CD8-positive, alpha-beta memory T cell (primary cell): ENCODE measurements at regions not wholly inside any gene's neighbourhood (a gene's known extent, or its start where the extent isn't known, plus 50 kb on each side); places are given as distances from the start of the nearest gene placed in this dataset.
"Not testable (repeated sequence)": the region's sequence is repeated elsewhere in the genome, so short reads cannot be mapped to it uniquely, and the experiment has no call there.

Experiments used
- CTCF ChIA-PET: fragments of 350-600 bp; sonication (Branson Sonifier 250); formaldehyde crosslinking; loops from one replicate; lab custom pipeline; 2021; ENCODE audit warnings: antibody characterized with exemption; lab: Charles Lee
- POLR2A ChIA-PET: fragments of 350-600 bp; sonication (Branson Sonifier 250); formaldehyde crosslinking; loops from one replicate; lab custom pipeline; 2021; ENCODE audit warnings: antibody characterized with exemption; lab: Charles Lee
- DNase-seq, 5 donors: peaks; one replicate each; pipeline versions ENCODE4 v3.0.0 to v3.0.0-alpha.2; 2020 to 2022; ENCODE audit warnings: mixed read lengths in 1 of 5
- H3K27ac ChIP-seq: one replicate; pipeline ENCODE4 v1.7.0; 2013; ENCODE audit warnings: low read depth, mild to moderate bottlenecking, low read length, moderate library complexity
- H3K27me3 ChIP-seq: 2 replicates; pipeline ENCODE4 v1.7.0; 2013; ENCODE audit warnings: low read length, mild to moderate bottlenecking; ENCODE audit not compliant: insufficient read depth, poor library complexity, severe bottlenecking
- H3K36me3 ChIP-seq: 2 replicates; pipeline ENCODE4 v1.7.0; 2013; ENCODE audit warnings: mild to moderate bottlenecking, low read length, moderate library complexity; ENCODE audit not compliant: insufficient read depth
- H3K4me1 ChIP-seq: 2 replicates; pipeline ENCODE4 v1.7.0; 2013; ENCODE audit warnings: mild to moderate bottlenecking, low read length, moderate library complexity; ENCODE audit not compliant: insufficient read depth
- H3K4me3 ChIP-seq: 2 replicates; pipeline ENCODE4 v1.7.0; 2013; ENCODE audit warnings: mild to moderate bottlenecking, low read length
- H3K9me3 ChIP-seq: 2 replicates; pipeline ENCODE4 v1.7.0; 2013; ENCODE audit warnings: mild to moderate bottlenecking, low read length
- H3K27ac Mint-ChIP-seq, 8 donors: one replicate each; pipeline ENCODE4 v1.8.0; 2020 to 2021; ENCODE audit warnings: mixed read lengths in 8 of 8, mild to moderate bottlenecking in 6 of 8, inconsistent platforms in 3 of 8, moderate library complexity in 3 of 8
- H3K27me3 Mint-ChIP-seq, 2 donors: one replicate each; pipeline ENCODE4 v1.8.0; 2020 to 2021; ENCODE audit warnings: mixed read lengths in 2 of 2, mild to moderate bottlenecking in 1 of 2, moderate library complexity in 1 of 2
- H3K36me3 Mint-ChIP-seq, 3 donors: one replicate each; pipeline ENCODE4 v1.8.0; 2020 to 2021; ENCODE audit warnings: mixed read lengths in 3 of 3, inconsistent platforms in 1 of 3, mild to moderate bottlenecking in 1 of 3
- H3K4me1 Mint-ChIP-seq, 3 donors: one replicate each; pipeline ENCODE4 v1.8.0; 2020 to 2021; ENCODE audit warnings: mixed read lengths in 3 of 3, inconsistent platforms in 1 of 3, mild to moderate bottlenecking in 1 of 3
- H3K4me3 Mint-ChIP-seq, 7 donors: one replicate each; pipeline ENCODE4 v1.8.0; 2020 to 2021; ENCODE audit warnings: mixed read lengths in 7 of 7, mild to moderate bottlenecking in 6 of 7, moderate library complexity in 4 of 7, inconsistent platforms in 2 of 7
- H3K9me3 Mint-ChIP-seq, 5 donors: one replicate each; pipeline ENCODE4 v1.8.0; 2020 to 2022; ENCODE audit warnings: mixed read lengths in 5 of 5, mild to moderate bottlenecking in 3 of 5, moderate library complexity in 2 of 5, inconsistent platforms in 1 of 5

GRCh38 chr13:64488731-64489130 lies 2741.4 kb downstream of the PCDH9 start:
- no peaks in the 10 kb centered on the region for H3K4me1 ChIP-seq
- Mint-ChIP-seq H3K9me3 (peaks cover 0 to 24% (median 5%) of the 10 kb centered on the region in 5 donors), H3K27me3 (peaks cover 0 to 1% of the 10 kb centered on the region in 2 donors), H3K4me1 (no peaks in the 10 kb centered on the region), H3K27ac (no peak overlapping the region), H3K36me3 (no peaks in the 10 kb centered on the region), H3K4me3 (no peak overlapping the region)
- DNase-seq: no peak
- POLR2A ChIA-PET: no interaction called here
- no peak overlapping the region for H3K27ac ChIP-seq
- H3K36me3 ChIP-seq: no peaks in the 10 kb centered on the region
- CTCF ChIA-PET: no interaction called here
- no peaks in the 10 kb centered on the region for H3K9me3 ChIP-seq
- no peak overlapping the region for H3K4me3 ChIP-seq
- H3K27me3 ChIP-seq: no peaks in the 10 kb centered on the region

DNA sequence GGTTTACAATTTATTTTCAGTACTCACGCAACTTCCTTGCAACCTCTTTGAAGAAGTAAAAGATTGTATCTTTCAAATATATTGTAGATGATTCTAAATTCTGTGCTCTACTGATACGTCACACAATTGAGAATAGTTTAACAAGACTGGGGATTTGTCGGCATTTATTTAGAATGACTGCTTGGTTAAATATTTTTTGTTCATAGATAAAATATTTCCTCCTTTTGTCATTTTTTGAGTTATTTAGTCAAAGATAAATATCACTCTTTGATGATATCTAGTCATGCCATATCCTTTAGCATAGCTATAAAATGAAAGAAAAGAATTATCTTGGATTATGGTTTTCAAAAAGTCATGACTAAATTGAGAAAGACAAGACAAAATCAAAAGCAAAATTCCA lies 2747.8 kb downstream of the PCDH9 start:
- Histone ChIP-seq H3K27ac (no peak overlapping the region), H3K36me3 (no peaks in the 10 kb centered on the region), H3K4me1 (no peaks in the 10 kb centered on the region), H3K27me3 (no peaks in the 10 kb centered on the region), H3K4me3 (no peak overlapping the region), H3K9me3 (no peaks in the 10 kb centered on the region)
- ChIA-PET POLR2A (no interaction called here), CTCF (no interaction called here)
- DNase-seq: no peak
- no peaks in the 10 kb centered on the region for H3K36me3 Mint-ChIP-seq
- no peaks in the 10 kb centered on the region for H3K27me3 Mint-ChIP-seq
- no peak overlapping the region for H3K4me3 Mint-ChIP-seq
- H3K27ac Mint-ChIP-seq: no peak overlapping the region
- no peaks in the 10 kb centered on the region for H3K4me1 Mint-ChIP-seq
- peaks cover 0 to 37% (median 17%) of the 10 kb centered on the region in 5 donors for H3K9me3 Mint-ChIP-seq

DNA sequence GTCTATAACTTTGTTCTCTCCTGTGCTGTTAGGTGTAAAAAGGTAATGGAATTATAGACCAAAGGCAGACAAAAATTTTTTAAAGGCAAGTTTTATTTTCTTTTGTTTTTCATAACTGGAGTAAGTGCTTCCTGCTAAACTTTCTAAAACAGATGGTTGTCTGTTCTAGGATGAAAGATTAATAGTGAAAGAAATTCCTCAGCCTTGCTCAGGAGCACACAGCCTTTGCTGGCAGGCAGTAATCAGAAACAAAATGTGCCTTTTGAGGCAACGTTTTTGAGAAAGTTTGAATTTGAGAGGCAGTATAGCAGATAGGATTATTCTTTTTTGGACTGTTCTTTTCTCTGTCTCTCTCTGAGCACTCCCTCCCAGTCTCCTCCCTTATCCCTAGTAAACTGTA lies 2749.5 kb downstream of the PCDH9 start:
- H3K36me3 ChIP-seq: no peaks in the 10 kb centered on the region
- no peaks in the 10 kb centered on the region for H3K4me1 ChIP-seq
- Mint-ChIP-seq H3K9me3 (peaks cover 0 to 45% (median 18%) of the 10 kb centered on the region in 5 donors), H3K27me3 (no peaks in the 10 kb centered on the region), H3K27ac (no peak overlapping the region), H3K36me3 (no peaks in the 10 kb centered on the region), H3K4me1 (no peaks in the 10 kb centered on the region), H3K4me3 (no peak overlapping the region)
- no peak overlapping the region for H3K4me3 ChIP-seq
- H3K27me3 ChIP-seq: no peaks in the 10 kb centered on the region
- DNase-seq: no peak
- CTCF ChIA-PET: no interaction called here
- H3K27ac ChIP-seq: no peak overlapping the region
- H3K9me3 ChIP-seq: no peaks in the 10 kb centered on the region
- POLR2A ChIA-PET: no interaction called here

DNA sequence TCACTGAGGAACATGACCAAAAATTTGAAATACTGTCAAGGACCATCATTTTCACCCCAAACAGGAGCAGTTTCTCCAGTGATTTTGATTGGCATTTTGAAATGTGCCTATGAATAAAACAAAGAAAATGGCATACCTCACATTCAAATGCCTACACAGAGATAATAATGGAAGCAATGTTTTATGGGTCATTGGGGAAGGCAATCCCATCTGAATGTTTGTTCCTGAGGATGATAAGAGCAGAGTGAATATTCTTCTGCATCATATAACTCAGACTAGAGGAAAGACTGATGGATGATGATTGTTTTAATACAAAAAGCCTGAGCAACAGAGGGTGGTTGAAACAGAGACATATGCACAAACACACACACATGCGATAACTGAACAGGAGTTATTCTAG lies 2749.9 kb downstream of the PCDH9 start:
- no peak overlapping the region for H3K27ac ChIP-seq
- no peaks in the 10 kb centered on the region for H3K4me1 Mint-ChIP-seq
- no peak overlapping the region for H3K4me3 Mint-ChIP-seq
- no peaks in the 10 kb centered on the region for H3K36me3 Mint-ChIP-seq
- DNase-seq: no peak
- CTCF ChIA-PET: no interaction called here
- H3K4me1 ChIP-seq: no peaks in the 10 kb centered on the region
- POLR2A ChIA-PET: no interaction called here
- no peak overlapping the region for H3K27ac Mint-ChIP-seq
- H3K27me3 ChIP-seq: no peaks in the 10 kb centered on the region
- peaks cover 0 to 45% (median 18%) of the 10 kb centered on the region in 5 donors for H3K9me3 Mint-ChIP-seq
- no peaks in the 10 kb centered on the region for H3K36me3 ChIP-seq
- no peaks in the 10 kb centered on the region for H3K27me3 Mint-ChIP-seq
- no peak overlapping the region for H3K4me3 ChIP-seq
- H3K9me3 ChIP-seq: no peaks in the 10 kb centered on the region

DNA sequence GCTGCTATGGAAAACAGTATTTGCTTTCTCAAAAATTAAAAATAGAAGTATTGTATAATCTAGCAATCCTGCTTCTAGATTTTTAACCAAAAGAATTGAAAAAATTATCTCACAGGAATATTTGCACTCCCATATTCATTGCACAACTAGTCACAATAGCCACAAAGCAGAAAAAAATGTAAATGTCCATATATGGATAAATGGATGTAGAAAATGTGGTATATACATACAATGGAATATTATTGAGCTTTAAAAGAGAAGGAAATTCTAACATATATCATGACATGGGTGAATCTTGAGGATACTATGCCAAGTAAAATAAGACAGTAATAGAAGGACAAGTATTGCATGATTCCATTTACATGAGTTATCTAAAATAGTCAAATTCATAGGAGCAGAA lies 2753.0 kb downstream of the PCDH9 start:
- H3K27me3 ChIP-seq: no peaks in the 10 kb centered on the region
- H3K4me1 Mint-ChIP-seq: no peaks in the 10 kb centered on the region
- H3K9me3 ChIP-seq: no peaks in the 10 kb centered on the region
- H3K27me3 Mint-ChIP-seq: no peaks in the 10 kb centered on the region
- H3K36me3 Mint-ChIP-seq: no peaks in the 10 kb centered on the region
- H3K9me3 Mint-ChIP-seq: peaks cover 0 to 48% (median 13%) of the 10 kb centered on the region in 5 donors
- H3K4me3 ChIP-seq: no peak overlapping the region
- ChIA-PET POLR2A (no interaction called here), CTCF (no interaction called here)
- H3K4me3 Mint-ChIP-seq: no peak overlapping the region
- no peak for DNase-seq
- H3K27ac Mint-ChIP-seq: no peak overlapping the region
- no peaks in the 10 kb centered on the region for H3K36me3 ChIP-seq
- no peaks in the 10 kb centered on the region for H3K4me1 ChIP-seq
- no peak overlapping the region for H3K27ac ChIP-seq

DNA sequence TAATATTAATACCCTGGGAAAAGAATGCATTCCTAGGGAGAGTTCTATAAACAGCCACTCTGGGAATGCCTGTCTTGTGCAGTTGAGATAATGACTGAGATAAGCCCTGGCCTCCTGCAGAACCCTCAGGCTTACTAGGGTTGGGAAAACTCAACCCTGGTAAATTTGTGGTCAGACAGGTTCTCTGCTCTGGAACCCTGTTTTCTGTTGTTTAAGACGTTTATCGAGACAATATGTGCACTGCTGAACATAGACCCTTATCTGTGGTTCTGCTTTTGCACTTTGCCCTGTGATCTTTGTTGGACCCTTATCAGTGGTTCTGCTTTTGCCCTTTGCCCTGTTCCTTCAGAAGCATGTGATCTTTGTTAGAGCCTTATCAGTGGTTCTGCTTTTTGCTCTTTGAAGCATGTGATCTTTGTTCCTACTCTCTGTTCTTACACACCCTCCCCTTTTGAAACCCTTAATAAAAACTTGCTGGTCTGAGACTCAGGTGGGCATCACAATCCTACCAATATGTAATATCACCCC lies 2754.0 kb downstream of the PCDH9 start:
- CTCF ChIA-PET, H3K36me3 ChIP-seq, H3K4me1 Mint-ChIP-seq, POLR2A ChIA-PET, H3K4me3 ChIP-seq, H3K27me3 ChIP-seq, H3K4me1 ChIP-seq, H3K27ac Mint-ChIP-seq, H3K4me3 Mint-ChIP-seq, H3K36me3 Mint-ChIP-seq, H3K27ac ChIP-seq, H3K27me3 Mint-ChIP-seq, DNase-seq, H3K9me3 ChIP-seq: not testable (repeated sequence)
- H3K9me3 Mint-ChIP-seq: peaks cover 0 to 40% (median 9%) of the 10 kb centered on the region in 5 donors

GRCh38 chr13:64471916-64472315 lies 2758.2 kb downstream of the PCDH9 start:
- H3K9me3 Mint-ChIP-seq: peaks cover 0 to 34% (median 7%) of the 10 kb centered on the region in 5 donors
- CTCF ChIA-PET: no interaction called here
- H3K4me3 Mint-ChIP-seq: no peak overlapping the region

DNA sequence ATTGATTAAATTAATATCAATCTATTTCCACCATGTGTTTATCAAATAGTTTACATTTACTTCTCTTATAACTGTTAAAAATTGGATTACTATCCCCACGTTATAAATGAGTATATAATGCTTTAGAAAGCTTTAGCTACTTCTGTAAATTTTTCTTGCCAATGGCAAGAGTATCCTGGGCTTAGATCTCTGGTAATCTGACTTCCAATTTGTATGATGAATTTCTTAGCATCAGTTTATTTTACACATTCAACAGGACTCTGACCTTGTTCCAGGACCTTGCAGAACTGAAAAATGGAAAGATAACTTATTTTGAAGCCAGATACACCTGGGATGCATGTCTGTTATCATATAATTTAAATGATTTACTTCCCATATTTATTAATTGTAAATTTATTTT lies 2759.4 kb downstream of the PCDH9 start:
- Mint-ChIP-seq H3K27me3 (no peaks in the 10 kb centered on the region), H3K4me1 (no peaks in the 10 kb centered on the region), H3K9me3 (peaks cover 0 to 31% (median 6%) of the 10 kb centered on the region in 5 donors), H3K4me3 (no peak overlapping the region), H3K36me3 (no peaks in the 10 kb centered on the region), H3K27ac (no peak overlapping the region)
- Histone ChIP-seq H3K27me3 (no peaks in the 10 kb centered on the region), H3K36me3 (no peaks in the 10 kb centered on the region), H3K9me3 (no peaks in the 10 kb centered on the region), H3K27ac (no peak overlapping the region), H3K4me3 (no peak overlapping the region), H3K4me1 (no peaks in the 10 kb centered on the region)
- DNase-seq: no peak
- POLR2A ChIA-PET: no interaction called here
- CTCF ChIA-PET: no interaction called here

More at GRCh38 chr13:64471916-64472315, 2758.2 kb downstream of the PCDH9 start:
- no peaks in the 10 kb centered on the region for H3K9me3 ChIP-seq
- Mint-ChIP-seq H3K4me1 (no peaks in the 10 kb centered on the region), H3K27me3 (no peaks in the 10 kb centered on the region), H3K36me3 (no peaks in the 10 kb centered on the region), H3K27ac (no peak overlapping the region)
- no peaks in the 10 kb centered on the region for H3K4me1 ChIP-seq
- DNase-seq: no peak
- H3K36me3 ChIP-seq: no peaks in the 10 kb centered on the region
- no peak overlapping the region for H3K27ac ChIP-seq
- POLR2A ChIA-PET: no interaction called here
- H3K4me3 ChIP-seq: no peak overlapping the region
- no peaks in the 10 kb centered on the region for H3K27me3 ChIP-seq

- ChIA-PET CTCF (no interaction called here), POLR2A (no interaction called here)
- DNase-seq: no peak
- no peaks in the 10 kb centered on the region for H3K36me3 ChIP-seq
- Mint-ChIP-seq H3K4me3 (no peak overlapping the region), H3K9me3 (peaks cover 2 to 11% (median 7%) of the 10 kb centered on the region in 5 donors), H3K27me3 (no peaks in the 10 kb centered on the region), H3K4me1 (no peaks in the 10 kb centered on the region), H3K27ac (no peak overlapping the region), H3K36me3 (no peaks in the 10 kb centered on the region)
- no peaks in the 10 kb centered on the region for H3K9me3 ChIP-seq
- H3K27me3 ChIP-seq: no peaks in the 10 kb centered on the region
- H3K4me1 ChIP-seq: no peaks in the 10 kb centered on the region
- no peak overlapping the region for H3K4me3 ChIP-seq
- no peak overlapping the region for H3K27ac ChIP-seq
Observed at GRCh38 chr13:64459778-64460177, 2770.4 kb downstream of the PCDH9 start.
